Peyer's patch (tissue), 4 donors: ENCODE measurements at regions not wholly inside any gene's neighbourhood (a gene's known extent, or its start where the extent isn't known, plus 50 kb on each side); places are given as distances from the start of the nearest gene placed in this dataset.

Experiments
- DNase-seq, 3 donors: peaks; one replicate each; pipeline ENCODE4 v3.0.0-alpha.2; 2017 to 2019
- H3K27ac ChIP-seq, 4 donors: fragments of 200-600 bp; sonication (generic); one replicate each; pipeline ENCODE4 v1.5.1; 2016 to 2019
- H3K27me3 ChIP-seq, 2 donors: fragments of 200-600 bp; sonication (generic); one replicate each; pipeline ENCODE4 v1.5.1; 2019
- H3K36me3 ChIP-seq, 3 donors: fragments of 200-600 bp; sonication (generic); one replicate each; pipeline ENCODE4 v1.5.1; 2016 to 2019
- H3K4me1 ChIP-seq, 4 donors: fragments of 200-600 bp; sonication (generic); one replicate each; pipeline ENCODE4 v1.5.1; 2016 to 2019
- H3K4me3 ChIP-seq, 4 donors: fragments of 200-600 bp; sonication (generic); 1 replicate in 3 of 4; 2 replicates in 1 of 4; pipeline ENCODE4 v1.5.1; 2016 to 2019; ENCODE audit warnings: mild to moderate bottlenecking in 1 of 4
- H3K9me3 ChIP-seq, 4 donors: fragments of 200-600 bp; sonication (generic); one replicate each; pipeline ENCODE4 v1.5.1; 2016 to 2019; ENCODE audit warnings: mild to moderate bottlenecking in 1 of 4
- POLR2A ChIP-seq, 2 donors: fragments of 450-650 bp; IDR thresholded peaks; one replicate each; pipeline ENCODE4 v1.5.1; 2017; ENCODE audit warnings: antibody characterized with exemption in 2 of 2, mild to moderate bottlenecking in 2 of 2, moderate library complexity in 2 of 2
- TF ChIP-seq, protein P1 (sequence below), 6 experiments: fragments of 450-650 bp in 4 of 6; fragments of 200-600 bp in 2 of 6; sonication (generic) in 1 of 6; IDR thresholded peaks; one replicate each; pipeline ENCODE4 v1.5.1; 2017 to 2019; ENCODE audit warnings: antibody characterized with exemption in 6 of 6, mild to moderate bottlenecking in 3 of 6, moderate library complexity in 1 of 6

DNA sequence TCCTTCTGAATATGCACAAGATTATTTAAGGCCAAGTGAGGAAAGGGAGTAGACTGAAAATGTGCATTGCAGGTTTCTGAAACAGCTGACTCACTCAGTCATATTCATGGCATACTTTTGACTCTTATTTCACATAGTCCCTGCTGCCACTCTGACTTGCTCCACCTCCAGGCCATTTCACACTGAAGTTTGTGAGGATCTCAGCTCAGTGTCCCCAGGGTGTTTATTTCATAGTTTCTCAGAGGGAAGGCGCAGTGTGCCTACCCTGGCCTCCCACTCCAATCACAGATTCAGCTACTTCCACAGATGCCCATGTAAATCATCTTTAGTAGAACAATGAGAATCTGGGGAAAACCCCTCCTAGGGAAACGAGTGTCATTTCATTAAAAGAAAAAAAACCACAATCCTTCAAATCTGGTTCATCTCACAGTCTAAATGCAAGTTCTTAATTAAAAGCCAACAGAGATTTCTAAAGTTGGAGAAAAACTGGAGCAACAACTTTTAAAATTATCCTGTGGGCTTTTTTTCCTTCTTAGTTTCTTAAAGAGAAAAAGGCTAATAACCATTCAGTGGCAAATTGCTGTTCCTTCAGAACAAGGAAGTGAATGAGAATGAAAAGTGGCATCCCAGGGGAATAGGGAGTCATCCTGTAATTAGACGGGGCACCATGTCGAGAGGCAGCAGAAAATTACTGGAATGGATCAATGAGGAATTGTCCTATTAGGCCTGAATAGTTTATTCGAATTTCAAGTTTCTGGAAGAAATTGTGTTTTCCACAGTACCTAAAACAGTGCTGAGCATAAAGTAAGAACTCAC, 133.6 kb downstream of the TFAP2B start:
- TF ChIP-seq POLR2A (IDR thresholded peaks at IDR 0.05), result no peak
- TF ChIP-seq, protein P1, sequence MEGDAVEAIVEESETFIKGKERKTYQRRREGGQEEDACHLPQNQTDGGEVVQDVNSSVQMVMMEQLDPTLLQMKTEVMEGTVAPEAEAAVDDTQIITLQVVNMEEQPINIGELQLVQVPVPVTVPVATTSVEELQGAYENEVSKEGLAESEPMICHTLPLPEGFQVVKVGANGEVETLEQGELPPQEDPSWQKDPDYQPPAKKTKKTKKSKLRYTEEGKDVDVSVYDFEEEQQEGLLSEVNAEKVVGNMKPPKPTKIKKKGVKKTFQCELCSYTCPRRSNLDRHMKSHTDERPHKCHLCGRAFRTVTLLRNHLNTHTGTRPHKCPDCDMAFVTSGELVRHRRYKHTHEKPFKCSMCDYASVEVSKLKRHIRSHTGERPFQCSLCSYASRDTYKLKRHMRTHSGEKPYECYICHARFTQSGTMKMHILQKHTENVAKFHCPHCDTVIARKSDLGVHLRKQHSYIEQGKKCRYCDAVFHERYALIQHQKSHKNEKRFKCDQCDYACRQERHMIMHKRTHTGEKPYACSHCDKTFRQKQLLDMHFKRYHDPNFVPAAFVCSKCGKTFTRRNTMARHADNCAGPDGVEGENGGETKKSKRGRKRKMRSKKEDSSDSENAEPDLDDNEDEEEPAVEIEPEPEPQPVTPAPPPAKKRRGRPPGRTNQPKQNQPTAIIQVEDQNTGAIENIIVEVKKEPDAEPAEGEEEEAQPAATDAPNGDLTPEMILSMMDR (IDR thresholded peaks at IDR 0.05), result no peak
- Histone ChIP-seq H3K36me3 (no peaks in the 10 kb centered on the region), H3K9me3 (no peaks in the 10 kb centered on the region), H3K4me1 (no peaks in the 10 kb centered on the region), H3K4me3 (no peak overlapping the region), H3K27me3 (no peaks in the 10 kb centered on the region), H3K27ac (no peak overlapping the region)
- no peak for DNase-seq

DNA sequence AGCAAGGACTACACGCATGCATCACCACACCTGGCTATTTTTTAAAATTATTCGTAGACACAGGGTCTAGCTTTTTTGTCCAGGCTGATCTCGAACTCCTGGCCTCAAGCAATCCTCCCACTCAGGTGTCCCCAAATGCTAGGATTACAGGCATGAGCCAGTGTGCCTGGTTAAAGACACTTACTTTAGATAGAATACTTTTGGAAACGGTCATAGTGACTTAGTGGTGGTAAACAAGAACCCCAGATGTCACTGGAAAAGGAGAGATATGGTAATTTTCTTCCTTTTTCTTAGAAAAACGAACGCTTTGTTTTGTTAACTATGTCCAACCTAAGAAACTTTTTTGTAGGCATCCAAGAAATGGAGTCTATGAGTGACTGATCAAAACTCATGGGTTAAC, 137.3 kb downstream of the TFAP2B start:
- Histone ChIP-seq H3K27ac (no peak overlapping the region), H3K4me1 (no peaks in the 10 kb centered on the region), H3K27me3 (no peaks in the 10 kb centered on the region), H3K4me3 (no peak overlapping the region), H3K9me3 (no peaks in the 10 kb centered on the region), H3K36me3 (no peaks in the 10 kb centered on the region)
- no peak for TF ChIP-seq POLR2A (IDR thresholded peaks at IDR 0.05)
- TF ChIP-seq, protein P1 (IDR thresholded peaks at IDR 0.05), result no peak
- DNase-seq, result no peak

DNA sequence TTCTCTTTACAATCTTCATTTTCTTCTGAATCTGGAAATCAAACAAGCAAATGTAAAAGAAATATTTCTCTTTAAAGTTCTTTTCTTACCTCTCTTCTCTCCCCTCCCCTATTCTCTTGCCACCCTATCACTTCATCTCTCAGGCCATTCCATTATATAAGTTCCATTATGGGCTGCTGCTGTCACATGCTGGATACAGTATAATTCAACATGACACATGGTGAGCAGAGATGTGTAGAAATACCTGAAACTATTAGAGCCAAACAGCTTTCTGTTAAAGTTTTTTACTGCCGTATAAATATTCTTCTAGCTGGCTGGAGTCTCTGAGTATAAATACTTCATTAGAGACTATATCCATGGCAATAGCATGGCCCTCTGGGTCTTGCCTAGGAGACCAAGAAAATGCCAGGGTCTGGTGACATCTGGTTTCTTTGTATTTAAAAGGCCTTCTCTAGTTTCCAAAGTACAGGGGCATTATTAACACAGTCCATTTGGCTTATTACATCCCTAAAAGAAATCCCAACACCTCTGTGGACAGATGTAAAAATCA, 139.6 kb downstream of the TFAP2B start:
- DNase-seq, result no peak

DNA sequence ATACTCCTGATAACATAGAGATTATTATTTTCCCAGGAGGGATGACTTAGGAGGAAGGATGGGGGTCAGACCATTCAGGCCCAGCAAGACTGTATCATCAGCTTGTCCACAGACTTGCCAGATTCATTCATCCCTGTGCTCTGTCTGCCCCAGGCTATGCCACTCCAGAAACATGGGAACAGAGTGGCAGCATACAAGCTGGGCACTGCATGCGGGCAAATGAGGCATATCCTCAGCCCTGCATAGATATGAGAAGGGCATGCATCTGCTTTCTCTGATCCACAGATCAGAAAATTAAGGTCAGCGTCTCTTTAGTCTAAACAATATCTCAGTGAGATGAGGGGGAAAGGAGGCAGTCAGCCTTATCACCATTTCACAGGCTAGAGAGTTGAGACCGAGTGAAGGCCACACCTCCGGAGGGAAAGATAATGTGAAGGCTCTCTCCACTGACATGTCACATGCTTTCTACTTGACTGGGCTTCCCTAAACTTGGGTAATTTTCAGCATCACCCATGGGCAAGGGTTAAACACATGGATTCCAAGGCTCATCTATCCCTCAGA, 140.5 kb downstream of the TFAP2B start:
- no peaks in the 10 kb centered on the region for H3K9me3 ChIP-seq

More for the DNA sequence above, 139.6 kb downstream of the TFAP2B start:
- Histone ChIP-seq H3K4me3 (no peak overlapping the region), H3K4me1 (no peaks in the 10 kb centered on the region), H3K27me3 (no peaks in the 10 kb centered on the region), H3K27ac (no peak overlapping the region), H3K36me3 (no peaks in the 10 kb centered on the region), H3K9me3 (no peaks in the 10 kb centered on the region)
- no peak for TF ChIP-seq POLR2A (IDR thresholded peaks at IDR 0.05)
- TF ChIP-seq, protein P1 (IDR thresholded peaks at IDR 0.05), result no peak

DNA sequence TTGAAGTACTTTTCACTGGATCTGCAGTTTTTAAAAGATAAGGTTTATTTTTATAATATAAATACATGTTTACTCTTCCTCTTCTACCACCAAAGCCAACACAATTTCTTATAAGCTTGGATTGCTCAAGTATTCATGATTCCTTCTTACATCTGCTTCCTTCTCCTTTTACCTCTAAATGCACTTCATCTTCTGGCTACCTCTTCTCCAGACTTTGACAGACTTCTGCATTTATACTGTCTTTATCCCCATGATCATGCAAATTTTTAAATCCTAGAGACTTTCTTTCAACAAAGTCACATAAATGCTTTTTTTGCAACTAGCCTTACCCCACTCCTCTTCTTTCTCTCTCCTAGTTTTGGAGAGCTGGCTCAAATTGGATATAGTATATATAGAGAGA, 142.9 kb downstream of the TFAP2B start:
- TF ChIP-seq, protein P1 (IDR thresholded peaks at IDR 0.05), result no peak
- TF ChIP-seq POLR2A (IDR thresholded peaks at IDR 0.05), result no peak

More for the DNA sequence above, 140.5 kb downstream of the TFAP2B start:
- H3K4me1 ChIP-seq, result no peaks in the 10 kb centered on the region
- no peak overlapping the region for H3K27ac ChIP-seq
- H3K27me3 ChIP-seq, result no peaks in the 10 kb centered on the region
- no peak for DNase-seq
- TF ChIP-seq POLR2A (IDR thresholded peaks at IDR 0.05), result no peak
- no peaks in the 10 kb centered on the region for H3K36me3 ChIP-seq
- H3K4me3 ChIP-seq, result no peak overlapping the region

DNA sequence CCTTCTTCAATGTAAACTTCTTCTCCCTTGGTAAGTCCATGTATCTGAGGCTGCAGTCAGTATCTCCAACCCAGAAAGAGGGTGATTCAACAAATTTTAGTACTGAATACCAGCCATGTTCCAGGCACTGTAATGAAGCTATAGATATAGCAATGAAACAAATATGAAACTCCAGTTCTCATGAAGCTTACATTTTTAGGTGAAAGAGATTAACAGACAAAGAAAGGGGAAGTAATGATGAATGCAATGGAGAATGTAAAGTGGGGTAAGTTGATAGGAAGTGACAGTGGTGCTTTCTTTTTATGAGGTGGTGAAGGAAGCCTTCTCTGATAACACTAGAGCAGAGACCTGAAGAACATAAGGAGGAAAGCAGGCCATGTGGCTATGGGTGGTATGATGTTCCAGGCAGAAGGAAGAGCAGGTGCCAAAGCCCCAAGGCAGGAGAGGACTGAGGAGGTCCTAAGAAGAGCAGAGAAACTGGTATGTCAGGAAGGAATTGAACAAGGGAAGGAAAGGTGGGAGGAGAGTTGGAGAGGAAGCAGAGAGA, 143.6 kb downstream of the TFAP2B start:
- H3K27ac ChIP-seq, result no peak overlapping the region
- TF ChIP-seq POLR2A (IDR thresholded peaks at IDR 0.05), result no peak
- TF ChIP-seq, protein P1 (IDR thresholded peaks at IDR 0.05), result no peak
- H3K9me3 ChIP-seq, result no peaks in the 10 kb centered on the region
- no peak for DNase-seq
- H3K36me3 ChIP-seq, result no peaks in the 10 kb centered on the region
- H3K27me3 ChIP-seq, result no peaks in the 10 kb centered on the region
- no peaks in the 10 kb centered on the region for H3K4me1 ChIP-seq
- no peak overlapping the region for H3K4me3 ChIP-seq

More for the DNA sequence above, 142.9 kb downstream of the TFAP2B start:
- H3K4me3 ChIP-seq, result no peak overlapping the region
- H3K36me3 ChIP-seq, result no peaks in the 10 kb centered on the region
- no peak for DNase-seq
- no peaks in the 10 kb centered on the region for H3K4me1 ChIP-seq
- H3K27ac ChIP-seq, result no peak overlapping the region
- H3K27me3 ChIP-seq, result no peaks in the 10 kb centered on the region
- no peaks in the 10 kb centered on the region for H3K9me3 ChIP-seq
